Right renal pelvis (tissue), 4 donors: ENCODE measurements at regions not wholly inside any gene's neighbourhood (a gene's known extent, or its start where the extent isn't known, plus 50 kb on each side); places are given as distances from the start of the nearest gene placed in this dataset.

Experiments
- DNase-seq, 4 donors: peaks; one replicate each; pipeline ENCODE4 v3.0.0-alpha.2; 2013; ENCODE audit warnings: low read depth in 4 of 4, low spot score in 3 of 4, missing footprints in 1 of 4

DNA sequence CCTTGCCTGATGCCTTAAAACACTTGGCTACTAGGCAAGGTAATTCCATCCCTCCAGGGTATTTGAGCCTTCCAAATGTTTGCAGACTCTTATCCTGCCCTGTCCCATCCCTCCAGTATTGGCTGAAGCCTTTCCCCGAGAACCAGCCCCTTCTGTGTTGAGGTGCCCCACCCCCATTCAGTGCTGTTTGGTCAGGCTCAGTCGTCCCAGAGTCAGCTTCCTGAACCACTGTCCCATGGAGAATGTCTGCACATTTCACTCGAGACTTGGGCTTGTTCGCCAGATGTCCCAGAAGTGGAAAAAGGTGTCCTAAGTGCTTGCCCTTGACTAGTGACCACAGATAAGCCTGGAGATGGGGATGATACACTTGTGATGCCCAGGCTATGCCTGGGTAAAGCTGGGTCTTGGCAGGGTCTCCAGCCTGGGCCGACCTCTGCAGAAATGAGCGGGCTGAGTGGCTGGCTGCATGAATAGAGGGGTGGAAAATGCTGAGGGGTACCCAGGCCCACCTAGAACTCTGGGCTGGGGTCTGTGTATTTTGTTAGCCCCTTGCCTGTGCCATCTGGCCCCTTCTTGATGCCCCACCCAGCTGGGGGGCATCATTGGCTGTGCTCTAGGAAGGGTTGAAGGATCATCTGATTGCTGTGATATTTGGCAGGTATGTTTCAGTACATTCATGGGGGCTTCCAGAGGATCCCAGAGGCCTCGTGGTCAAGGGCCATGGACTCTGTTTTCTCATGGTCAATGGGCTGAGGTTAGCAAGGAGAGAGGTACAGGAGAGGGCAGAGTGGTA lies 178.4 kb downstream of the MACROH2A1 start:
- DNase-seq = no peak

DNA sequence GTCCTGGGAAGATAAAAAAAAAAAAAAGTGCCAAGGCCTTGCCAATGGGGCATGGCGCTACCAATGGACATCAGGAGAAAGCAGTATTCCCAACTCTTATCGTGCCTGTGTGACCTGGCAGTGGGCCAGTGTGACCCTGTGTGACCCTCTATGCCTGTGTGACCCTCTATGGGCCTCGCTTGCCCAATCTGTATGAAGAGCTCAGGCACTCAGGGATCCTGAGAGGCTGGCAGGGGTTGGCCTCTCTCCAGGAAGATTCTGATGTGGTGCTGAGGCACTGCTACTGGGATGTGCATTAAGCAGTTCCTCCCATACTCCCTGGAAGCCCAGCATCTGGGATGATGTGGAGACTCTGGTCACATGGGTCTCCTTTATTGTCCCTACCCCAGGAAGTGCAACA lies 179.2 kb downstream of the MACROH2A1 start:
- no peak for DNase-seq

DNA sequence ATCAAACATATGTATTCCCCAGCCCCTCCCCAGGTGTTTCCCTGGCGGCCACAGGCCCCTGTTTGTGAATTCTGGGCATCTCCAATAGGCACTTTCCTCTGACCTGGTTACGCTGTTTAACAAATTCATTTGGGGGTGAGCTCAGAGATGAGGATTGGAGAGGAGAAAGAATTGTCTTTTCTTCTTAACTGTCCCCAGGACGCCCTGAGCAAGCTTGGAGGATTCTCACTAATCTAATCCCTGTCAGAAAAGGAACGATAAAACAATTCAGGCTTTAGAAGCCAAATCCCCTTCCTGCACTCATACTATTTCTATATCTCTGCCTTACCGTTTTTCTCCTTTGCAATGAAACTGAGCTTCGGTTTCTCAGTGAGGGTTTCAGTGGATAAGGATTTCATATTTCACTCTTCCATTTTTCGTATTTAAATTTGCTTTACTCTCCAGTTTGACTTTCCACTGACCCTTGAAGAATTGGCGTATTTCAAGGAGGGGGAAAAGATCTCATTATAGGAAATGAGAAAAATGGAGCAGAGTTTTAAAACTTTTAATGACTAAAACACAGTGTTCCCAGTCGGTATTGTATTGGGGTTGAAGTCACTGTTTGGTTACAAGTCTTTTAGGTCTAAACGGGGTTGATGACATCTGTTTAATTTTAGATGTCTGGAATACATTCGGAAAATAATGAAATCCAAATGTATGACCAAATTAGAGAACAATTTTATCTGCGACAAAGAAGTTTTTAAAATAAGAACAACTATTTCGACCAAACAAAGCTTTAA lies 180.1 kb downstream of the MACROH2A1 start:
- DNase-seq = no peak

DNA sequence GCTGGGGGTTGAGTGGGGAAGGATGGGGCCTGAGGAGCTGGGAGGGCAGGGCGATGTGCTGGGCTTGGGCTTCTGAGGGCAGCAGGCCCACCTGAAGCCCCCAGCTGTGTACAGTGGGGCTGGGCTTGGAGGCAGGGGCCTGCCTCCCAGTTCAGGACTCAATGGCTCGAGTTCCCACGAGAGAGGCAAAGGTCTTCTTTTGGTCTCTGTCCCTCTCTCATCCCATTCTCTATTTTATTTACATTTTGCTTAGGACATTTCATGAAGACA lies 180.6 kb downstream of the MACROH2A1 start:
- DNase-seq = no peak

DNA sequence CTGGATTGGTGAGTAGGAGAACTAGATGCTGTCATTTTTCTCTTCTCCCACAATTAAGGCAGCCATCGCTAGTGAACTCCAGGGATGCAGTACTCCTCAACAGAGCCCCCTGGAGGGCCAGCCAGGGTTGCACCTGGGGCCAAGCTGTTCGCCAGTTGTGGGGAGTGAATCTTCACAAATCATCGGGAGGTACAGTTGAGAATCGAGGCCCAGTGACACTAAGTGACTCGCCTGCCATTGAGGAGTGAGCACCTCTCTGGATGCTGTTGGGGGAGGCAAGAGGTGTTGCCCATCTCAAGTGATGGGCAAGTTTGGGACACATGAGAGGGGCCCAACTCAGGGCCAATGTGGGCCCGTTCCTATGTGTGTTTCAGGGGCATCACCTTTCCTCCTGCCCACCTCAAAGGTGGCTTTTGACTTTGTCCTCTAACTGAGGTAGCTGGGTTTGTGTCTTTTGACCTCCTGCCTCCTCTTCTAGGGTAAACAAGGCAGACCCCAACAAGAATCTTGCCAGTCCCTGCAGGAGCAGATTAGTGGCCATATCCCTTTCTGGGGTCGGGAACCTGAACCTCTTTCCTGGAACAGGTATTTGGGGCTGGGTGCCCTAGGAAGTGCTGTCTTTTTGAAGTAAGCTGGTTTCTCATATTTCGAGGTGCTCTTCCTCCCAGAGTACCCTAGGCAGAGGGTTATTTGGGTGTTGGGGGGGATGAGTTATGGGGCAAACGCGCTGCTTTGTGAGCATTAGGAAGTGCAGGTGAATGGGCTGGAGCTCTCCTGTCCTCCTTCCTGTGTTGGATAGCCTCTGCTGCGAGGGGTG lies 181.2 kb downstream of the MACROH2A1 start:
- no peak for DNase-seq

DNA sequence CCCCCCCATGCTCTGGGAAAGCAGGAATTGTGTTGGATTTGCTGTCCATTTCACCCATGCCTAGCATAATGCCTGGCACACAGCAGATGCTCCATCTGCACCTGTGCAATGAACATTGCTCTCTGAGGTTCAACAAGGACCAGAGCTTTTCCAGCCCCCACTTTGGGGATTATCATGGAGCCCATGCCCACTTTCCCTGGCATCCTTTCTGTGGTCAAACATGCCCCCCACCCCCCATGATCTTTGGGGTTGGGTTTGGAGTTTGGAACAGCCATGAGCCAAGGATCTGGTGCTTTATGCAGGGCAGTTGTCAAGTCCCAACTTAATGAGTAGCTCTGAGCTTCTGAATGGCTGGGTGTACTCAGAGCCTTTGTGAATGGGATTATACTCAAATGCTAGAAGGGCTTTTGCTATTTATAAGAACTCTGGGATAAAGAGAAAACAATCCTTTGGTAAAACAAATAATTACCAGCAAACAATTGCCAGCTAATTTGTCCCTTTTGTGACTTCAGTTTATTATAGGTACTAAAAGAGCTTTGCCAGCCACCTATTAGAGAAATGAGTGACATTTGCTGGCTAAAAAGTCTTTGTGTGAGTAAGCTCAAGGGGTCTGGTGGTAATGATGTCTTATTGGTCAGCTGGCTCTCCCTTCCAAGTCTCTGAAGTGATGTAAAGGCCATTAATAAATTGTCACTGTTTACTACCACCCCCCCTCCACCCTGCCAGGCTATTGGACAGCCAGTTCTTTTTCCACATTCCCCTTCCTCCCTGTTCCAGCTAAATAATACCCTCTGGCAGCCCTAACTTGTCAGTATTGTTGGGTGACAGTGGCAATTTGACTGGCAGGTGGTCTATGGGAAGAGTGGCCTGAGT lies 182.3 kb downstream of the MACROH2A1 start:
- no peak for DNase-seq

DNA sequence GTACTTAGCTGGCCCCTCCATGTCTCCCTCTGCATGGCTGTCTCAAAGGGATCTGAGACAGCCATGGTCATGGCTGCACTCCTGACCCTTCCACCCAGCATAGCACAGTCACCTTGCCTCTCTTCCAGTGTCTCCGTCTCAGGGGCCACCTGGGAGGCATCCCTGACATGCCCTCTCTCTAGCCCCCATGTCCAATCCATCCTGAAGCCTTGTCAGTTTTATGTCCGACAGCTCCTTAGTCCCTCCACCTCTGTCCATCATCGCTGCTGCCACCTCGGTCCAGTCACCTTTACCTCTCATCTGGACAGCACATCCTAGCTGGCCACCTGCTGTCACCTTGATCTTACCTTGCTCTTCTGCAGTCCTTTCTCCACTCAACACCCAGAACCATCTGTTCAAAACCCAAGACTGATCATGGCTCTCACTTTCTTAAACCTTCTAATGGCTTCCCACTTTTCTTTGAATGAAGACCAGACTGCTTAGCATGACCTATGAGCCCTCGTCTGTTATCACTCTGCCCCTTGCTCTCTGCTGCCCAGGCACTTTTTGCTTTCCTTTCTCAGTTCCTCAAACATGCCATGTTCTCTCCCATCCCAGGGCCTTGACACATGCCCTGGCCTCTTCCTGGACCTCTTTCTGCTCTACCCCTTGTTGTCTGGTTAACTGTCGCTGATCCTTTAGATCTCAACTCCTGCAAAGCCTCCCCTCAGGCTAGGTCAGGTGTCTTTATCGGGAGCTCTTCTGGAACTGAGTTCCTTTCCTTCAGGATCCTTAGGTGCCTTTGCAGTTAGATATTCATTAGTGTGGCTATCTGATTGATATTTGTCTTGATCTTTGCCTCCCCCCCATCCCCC lies 181.8 kb upstream of the PITX1 start:
- no peak for DNase-seq

DNA sequence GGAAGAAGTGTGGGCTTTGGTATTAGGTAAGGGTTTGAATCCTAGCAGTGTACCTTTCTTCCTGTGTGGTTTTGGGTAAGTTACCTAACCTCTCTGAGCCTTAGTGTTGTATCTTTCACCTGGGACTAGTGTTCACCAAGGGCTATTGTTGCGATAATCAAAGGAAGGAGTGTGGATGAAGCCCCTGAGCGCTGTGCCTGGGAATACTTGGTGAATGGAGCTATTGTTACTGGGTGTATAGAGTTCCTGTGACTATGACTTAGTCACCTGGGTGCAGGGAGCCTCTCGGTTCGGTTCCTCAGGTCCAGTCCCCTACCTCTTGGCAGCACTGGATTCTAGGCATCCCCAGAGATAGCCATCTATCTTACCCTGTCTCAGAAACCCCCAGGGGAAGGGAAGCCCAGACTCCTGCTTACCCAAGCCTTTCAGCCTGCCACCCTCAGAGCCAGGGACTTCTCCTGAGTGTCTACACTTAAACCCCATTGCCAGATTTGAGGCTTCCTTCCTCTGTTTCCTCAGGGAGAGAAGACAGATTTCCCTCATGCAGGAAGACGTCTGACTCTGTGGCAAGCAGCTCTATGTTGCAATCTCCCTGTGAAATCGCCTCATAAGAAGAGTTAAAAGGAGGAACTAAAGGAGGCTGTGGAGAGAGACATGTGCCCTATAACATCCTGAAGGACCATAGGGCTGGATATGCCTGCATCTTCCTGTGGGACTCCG lies 181.0 kb upstream of the PITX1 start:
- no peak for DNase-seq

DNA sequence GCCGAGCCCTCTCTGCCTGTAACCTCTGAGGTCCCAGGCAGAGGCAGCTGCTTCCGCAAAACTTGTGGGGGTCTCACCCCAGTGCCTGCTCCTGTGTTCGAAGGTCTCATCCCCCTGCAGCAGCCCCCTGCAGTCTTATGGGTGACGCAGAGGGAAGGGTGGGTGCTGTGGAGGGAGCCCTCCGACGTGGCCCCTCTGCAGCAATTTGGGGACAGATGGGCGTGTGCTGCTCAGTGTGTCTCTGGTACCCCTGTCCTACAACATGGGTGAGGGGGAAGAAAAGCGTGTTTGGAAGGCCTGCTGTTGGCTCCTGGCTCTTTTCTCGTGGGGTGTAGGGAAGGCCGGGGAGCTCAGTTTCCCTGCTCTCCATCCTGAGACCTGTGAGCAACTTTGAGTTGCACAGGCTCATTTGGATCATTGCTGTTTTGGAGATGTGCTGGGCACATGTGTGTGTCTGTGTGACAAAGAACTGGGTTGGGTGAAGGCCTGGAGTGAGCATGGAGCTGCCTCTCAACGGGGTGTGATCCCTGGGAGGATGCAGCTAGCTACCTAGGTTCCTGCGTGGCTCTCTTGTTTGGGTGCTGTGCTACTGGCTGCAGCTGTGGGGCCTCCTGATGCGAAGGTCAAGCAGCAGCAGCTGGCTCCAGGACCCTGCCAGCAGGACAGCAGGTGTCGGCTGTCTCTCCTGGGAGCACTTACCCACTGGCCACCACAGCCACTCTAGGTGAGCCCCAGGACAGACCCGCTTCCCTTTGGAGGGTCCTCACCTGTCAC lies 179.6 kb upstream of the PITX1 start:
- DNase-seq = no peak

DNA sequence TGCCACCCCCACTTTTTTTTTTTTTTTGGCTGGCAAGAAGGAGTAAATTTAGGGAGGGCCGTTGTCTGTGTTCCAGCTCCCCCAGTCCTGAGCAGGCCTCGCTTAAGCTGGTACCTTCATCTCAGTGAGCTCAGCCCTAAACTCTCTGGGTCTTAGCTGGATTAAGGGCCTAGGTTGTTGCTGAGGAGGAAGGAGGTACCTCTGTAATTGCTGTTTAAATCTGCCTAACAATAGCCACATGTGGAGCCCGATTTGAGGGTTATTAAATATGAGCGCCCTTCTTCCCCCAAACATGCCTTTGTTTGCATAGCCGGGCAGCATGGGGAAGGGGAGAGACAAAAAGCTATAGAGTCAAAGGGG lies 179.0 kb upstream of the PITX1 start:
- DNase-seq = no peak

DNA sequence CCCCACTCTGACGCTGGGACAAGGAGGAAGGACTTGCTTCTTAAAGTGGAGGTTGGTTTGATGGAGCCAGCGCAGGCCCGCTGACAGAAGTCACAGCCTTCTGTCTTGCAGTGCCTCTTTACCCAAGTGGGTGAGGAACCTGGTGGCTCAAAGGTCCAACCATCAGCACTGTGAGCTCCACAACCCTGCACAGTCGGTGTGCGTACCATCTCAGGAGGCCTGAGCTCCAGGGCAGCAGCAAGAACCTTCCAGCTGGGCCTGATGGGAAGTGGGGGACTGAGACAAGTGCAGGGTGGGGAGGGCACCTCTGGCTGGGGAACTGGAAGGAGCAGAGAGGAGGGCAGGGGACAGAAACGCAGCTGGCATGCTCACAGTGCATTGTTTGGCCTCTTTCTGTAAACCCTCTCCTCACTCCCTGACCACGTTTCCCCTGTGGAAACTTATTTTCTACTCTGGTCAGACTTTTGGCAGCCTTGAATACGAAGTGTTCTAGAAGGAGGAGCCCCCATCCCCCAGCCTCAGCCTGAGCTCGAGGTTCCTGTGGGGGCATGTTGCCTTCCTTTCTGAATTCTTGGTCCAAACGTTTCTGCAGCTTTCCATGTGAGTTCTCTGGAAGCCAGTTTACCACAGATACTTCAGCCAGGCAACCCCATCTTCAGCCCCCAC lies 178.5 kb upstream of the PITX1 start:
- DNase-seq = no peak

DNA sequence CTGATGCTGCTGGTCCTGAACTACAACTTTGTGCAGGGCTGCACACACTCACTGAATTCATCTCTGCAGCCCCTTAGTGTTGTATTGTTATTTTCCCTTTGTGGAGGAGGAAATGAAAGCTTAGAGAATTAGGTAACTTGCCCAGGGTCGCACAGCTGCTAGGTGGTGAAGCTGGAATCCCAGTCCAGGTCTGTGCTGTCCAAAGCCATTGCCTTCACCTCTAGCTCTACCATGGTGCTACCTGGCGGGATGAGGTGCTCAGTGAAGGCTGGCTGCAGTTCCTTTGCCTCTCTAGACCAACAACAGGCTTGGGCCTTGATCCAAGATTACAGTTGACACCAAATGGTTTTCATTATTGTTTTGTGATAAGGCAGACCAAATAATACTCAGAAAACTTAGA lies 177.8 kb upstream of the PITX1 start:
- no peak for DNase-seq

DNA sequence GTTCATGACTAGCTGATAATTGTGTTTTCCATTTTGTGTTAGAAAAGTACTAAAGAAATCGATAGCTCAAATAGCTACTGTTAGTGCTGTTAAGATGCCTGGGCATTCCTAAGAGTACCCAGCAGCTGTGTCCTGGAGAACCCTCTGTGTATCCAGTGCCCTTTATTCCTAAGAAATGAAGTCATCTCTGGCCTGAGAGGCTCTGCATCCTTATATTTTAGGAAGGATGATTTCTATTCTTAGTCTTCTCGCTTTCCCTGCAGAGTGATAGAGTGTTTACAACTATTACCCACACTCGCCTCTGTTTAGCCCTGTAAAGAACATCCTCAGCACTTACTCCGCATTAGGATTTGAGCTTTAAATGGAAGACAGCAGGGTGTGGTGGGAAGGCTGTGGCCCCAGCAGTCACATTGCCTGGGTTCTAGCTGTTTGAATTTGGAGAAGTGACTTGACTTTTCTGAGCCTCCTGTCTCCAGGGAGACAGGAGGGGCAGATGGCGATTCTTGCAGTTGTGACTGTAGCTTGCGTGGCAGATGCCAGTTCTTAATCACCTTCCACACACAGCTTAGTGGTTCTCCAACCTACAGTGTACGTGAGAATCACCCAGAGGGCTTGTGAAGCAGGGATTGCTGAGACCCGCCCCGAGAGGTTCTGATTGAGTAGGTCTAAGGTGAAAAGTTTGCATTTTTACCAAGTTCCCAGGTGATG lies 177.2 kb upstream of the PITX1 start:
- no peak for DNase-seq

DNA sequence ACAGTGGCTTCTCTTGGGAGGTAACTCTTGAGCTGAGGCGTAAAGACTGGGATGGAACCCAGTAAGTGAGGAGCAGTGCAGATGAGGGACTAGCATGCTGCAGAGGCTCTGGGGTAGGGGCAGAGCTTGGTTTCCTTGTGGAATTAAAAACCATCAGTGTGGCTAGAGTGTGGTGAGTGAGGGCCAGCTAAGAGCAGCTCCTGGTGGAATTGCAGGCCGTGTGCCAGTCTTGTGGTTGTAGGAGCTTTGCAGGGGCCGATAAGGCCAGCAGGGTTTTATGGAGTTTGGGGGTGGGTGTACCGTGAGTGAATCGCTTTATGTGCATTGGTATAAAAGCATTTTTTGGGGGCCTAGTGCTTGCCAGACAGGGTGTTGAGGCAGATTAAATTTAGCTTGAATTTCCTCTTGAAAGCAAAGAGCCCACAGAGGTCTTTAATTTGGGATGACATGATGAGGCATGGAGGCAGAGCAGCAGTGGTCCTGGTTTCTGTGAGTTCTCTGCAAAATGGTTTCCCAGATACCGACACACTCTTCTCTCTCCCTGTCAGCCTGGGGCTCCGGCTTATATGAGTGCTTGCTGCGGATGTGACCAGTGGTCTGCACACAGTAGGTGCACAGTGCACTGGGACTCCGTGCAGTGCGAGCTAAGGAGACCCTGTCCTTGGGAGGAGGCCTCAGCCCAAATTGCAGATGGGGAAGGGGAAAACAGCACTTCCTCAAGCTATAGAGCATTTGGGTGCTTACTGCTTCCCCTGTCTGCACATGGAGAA lies 176.4 kb upstream of the PITX1 start:
- DNase-seq = no peak

DNA sequence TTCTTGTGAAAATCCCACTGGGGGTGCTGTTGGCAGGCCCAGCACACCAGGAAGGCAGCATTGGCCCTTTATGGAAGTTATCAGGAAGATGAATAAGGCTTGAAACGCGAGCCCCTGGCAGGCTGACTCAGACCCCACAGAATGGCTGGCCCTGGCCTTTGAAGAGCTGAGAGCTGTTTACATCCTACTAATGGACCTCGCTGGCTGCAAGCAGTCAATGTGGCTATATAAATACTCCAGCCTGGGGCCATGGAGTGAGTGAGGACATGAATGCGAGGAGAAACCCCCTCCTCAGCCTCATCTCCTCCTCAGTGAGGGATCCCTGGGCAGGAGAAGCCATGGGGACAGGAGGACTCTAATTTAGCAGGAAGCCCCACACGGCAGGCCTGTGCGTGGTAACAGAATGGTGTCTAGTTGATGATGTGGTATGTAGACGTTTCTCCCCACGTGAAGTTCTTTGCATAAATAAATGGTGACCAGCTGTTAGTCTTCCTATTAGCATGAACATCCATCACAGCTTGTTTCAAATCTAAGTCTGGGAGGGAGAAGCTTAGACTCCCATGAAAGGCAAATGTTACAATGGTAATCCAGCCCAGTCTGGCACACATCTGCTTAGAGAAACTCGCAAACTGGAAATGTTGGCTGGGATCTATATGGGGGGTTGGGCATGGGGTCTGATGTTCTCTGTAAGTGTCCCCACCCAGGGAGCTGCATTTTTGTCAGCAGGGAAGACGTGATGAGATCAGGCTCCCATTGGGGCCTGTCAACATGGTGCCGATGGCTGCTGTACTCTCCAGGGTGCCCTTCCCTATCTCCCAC lies 175.1 kb upstream of the PITX1 start:
- no peak for DNase-seq

DNA sequence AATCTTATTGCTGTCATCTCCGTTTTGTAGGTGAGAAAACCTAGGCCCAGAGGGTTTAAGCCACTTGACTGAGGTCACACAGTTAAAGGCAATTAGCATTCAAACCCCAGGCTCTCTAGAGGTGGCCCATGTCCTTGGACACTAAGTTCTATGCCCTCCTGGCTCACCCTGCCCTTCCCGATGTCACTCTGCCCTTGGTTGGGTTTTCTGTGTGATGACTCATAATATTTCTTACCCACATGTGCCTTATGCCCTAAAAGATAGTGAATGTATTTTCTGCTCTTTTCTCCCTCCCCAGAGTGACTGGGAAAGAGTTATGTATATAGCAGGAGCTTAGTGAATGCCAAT lies 174.5 kb upstream of the PITX1 start:
- DNase-seq = no peak
